ENCODE measurements at regions not wholly inside any gene's neighbourhood (a gene's known extent, or its start where the extent isn't known, plus 50 kb on each side); places are given as distances from the start of the nearest gene placed in this dataset.

DNA sequence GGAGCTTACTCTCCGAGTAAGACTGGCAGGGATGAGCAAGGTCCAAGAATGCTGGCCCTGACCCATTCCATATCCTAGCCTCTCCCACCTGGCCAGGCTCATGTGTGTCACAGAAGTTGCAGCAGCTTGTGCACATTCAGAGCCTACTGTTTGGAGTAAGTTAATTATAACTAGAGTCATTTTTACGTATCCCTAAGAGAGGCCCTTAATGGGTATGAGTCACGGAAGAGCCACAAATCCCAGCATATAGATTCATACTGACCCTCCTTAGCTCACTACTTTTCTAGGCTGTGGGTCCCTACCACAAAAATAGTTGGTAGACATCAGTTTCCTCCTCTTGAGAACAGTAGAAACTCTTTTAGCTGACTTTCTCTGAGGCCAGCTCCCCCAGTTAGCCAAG lies 118.3 kb upstream of the FRG1 start:
- no peak for DNase-seq (ENCODE audit: low read depth)
- TF ChIP-seq, protein P1, sequence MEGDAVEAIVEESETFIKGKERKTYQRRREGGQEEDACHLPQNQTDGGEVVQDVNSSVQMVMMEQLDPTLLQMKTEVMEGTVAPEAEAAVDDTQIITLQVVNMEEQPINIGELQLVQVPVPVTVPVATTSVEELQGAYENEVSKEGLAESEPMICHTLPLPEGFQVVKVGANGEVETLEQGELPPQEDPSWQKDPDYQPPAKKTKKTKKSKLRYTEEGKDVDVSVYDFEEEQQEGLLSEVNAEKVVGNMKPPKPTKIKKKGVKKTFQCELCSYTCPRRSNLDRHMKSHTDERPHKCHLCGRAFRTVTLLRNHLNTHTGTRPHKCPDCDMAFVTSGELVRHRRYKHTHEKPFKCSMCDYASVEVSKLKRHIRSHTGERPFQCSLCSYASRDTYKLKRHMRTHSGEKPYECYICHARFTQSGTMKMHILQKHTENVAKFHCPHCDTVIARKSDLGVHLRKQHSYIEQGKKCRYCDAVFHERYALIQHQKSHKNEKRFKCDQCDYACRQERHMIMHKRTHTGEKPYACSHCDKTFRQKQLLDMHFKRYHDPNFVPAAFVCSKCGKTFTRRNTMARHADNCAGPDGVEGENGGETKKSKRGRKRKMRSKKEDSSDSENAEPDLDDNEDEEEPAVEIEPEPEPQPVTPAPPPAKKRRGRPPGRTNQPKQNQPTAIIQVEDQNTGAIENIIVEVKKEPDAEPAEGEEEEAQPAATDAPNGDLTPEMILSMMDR (IDR thresholded peaks at IDR 0.05; ENCODE audit: control insufficient read depth, insufficient read depth, low read depth, low read length, missing control alignments), result no peak
- H3K4me3 ChIP-seq (ENCODE audit: control insufficient read depth, low read depth, low read length), result no peak overlapping the region

DNA sequence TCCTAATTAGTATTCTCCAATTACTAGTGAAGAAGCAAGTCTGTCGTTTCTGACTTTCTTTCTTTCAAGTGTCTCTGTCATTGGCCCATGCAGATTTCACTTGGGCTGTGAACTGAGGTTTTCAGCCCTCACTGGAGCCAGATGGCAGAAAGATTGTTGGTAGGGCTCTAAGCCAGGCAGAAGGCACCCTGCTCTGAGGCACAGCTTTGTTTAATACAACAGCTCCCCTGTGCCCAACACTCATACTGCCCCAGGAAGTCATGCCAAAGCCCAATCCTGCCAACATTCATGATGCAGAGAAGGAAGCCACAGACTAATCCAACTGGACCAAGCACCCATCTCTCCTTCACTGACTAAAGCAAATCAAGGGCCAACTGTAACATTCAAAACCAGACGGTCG lies 117.1 kb upstream of the FRG1 start:
- DNase-seq (ENCODE audit: low read depth), result no peak
- no peak overlapping the region for H3K4me3 ChIP-seq (ENCODE audit: control insufficient read depth, low read depth, low read length)
- TF ChIP-seq, protein P1 (IDR thresholded peaks at IDR 0.05; ENCODE audit: control insufficient read depth, insufficient read depth, low read depth, low read length, missing control alignments), result no peak

DNA sequence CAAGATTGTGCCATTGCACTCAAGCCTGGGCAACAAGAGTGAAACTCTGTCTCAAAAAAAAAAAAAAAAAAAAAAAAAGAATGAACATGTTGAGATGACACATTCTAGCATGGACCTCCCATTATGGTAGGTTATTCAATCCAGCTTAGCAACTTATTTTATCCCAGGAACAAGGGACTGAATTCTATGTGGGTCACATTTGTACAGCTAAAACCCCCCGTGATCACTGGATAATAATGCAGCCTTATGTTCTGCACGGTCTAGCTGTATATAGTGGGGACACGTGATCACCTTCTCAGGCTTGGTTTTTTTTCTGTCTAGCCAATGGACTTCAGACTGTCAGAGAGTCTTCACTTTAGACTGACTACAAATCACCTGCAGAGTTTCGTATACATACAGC lies 115.2 kb upstream of the FRG1 start:
- DNase-seq (ENCODE audit: low read depth), result no peak
- no peak overlapping the region for H3K4me3 ChIP-seq (ENCODE audit: control insufficient read depth, low read depth, low read length)
- TF ChIP-seq, protein P1 (IDR thresholded peaks at IDR 0.05; ENCODE audit: control insufficient read depth, insufficient read depth, low read depth, low read length, missing control alignments), result no peak

DNA sequence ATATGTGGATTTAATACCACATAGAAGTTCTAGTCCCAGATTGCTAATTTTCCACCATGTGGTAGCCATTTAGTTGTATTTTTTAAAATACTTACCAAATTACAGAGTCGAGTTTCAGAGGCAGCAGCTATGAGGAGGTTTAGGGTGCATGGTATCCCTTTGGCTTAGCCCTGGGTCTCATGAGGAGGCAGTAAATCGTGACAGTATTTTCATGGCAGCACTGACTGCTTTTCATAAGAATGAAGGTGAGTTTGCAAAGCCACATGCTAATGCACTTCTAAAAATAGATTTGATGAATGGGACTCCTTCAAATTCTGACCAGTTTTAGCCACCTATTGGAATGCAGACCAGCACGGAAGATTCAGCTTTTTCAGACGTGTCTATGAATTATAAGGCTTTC lies 114.0 kb upstream of the FRG1 start:
- no peak for DNase-seq (ENCODE audit: low read depth)
- no peak overlapping the region for H3K4me3 ChIP-seq (ENCODE audit: control insufficient read depth, low read depth, low read length)
- TF ChIP-seq, protein P1 (IDR thresholded peaks at IDR 0.05; ENCODE audit: control insufficient read depth, insufficient read depth, low read depth, low read length, missing control alignments), result no peak

DNA sequence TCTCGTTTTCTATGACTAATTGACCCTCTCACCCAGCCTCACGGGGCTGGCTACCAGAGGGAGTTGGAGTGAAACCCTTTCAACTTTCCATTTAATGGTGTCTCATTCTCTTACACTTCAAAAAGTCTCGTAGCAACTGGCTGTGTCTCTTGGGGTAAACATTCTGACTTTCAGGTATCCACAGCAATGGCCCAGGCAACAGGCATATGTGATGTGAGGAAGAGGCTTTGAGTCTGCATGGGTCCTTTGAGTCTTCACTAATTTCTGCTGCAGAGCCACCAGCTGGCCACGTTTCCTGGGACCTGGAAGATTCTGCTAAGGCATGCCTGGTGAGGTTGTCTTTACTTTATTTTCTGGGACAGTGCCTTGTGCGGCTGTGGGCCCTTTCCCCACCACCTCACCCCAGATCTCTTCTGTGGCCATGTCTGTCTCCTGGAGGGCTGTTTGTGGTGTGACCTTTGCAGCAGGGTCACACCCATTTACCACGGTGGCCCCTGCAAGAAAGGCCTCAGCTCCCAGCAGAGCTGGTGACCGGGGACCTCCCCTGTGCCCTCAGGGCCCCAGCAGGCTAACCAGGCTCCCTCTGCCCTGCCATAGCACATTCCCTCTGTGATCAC lies 112.5 kb upstream of the FRG1 start:
- TF ChIP-seq, protein P1 (IDR thresholded peaks at IDR 0.05; ENCODE audit: control insufficient read depth, insufficient read depth, low read depth, low read length, missing control alignments), result no peak
- no peak for DNase-seq (ENCODE audit: low read depth)
- no peak overlapping the region for H3K4me3 ChIP-seq (ENCODE audit: control insufficient read depth, low read depth, low read length)

DNA sequence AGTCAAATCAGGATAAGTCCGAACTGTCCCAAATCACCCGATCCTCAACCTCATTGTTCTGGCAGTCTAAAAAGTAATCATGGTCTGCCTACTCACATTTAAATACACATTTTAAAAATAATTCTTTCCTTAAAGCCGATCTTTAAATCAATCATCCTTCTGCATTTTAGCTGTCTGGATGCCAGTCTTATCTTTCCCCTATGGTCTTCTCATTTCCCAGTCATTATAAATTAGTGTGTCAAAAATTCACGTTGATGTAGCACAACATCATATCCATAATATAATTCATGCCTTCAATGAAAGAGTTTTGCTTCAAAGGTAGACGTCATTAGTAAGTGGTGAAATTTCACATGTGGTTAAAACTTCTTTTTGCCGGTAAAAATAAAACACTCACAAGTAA lies 108.1 kb upstream of the FRG1 start:
- no peak for DNase-seq (ENCODE audit: low read depth)
- H3K4me3 ChIP-seq (ENCODE audit: control insufficient read depth, low read depth, low read length), result no peak overlapping the region
- TF ChIP-seq, protein P1 (IDR thresholded peaks at IDR 0.05; ENCODE audit: control insufficient read depth, insufficient read depth, low read depth, low read length, missing control alignments), result no peak

DNA sequence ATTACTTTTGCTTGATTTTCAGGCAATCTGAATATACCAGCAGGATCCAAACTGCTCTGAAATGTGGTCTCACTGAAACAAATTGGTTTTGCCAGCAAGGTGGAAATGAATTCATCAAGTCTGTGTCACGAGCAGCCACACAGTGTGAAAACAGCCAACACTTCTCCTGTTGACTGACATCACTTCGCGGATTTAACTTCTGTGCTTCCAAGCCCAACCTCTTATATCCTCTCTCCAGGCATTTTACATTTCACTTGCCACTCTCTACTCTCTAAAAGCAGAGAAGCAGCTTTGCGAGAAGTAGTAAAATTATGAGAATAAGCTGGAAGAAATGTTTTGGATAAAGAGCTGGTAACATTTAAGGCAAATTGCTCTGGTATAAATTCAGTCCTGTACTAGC lies 106.1 kb upstream of the FRG1 start:
- H3K4me3 ChIP-seq (ENCODE audit: control insufficient read depth, low read depth, low read length), result no peak overlapping the region
- TF ChIP-seq, protein P1 (IDR thresholded peaks at IDR 0.05; ENCODE audit: control insufficient read depth, insufficient read depth, low read depth, low read length, missing control alignments), result no peak
- no peak for DNase-seq (ENCODE audit: low read depth)

Data from AG09309 (cell line).